ENCODE measurements at regions not wholly inside any gene's neighbourhood (a gene's known extent, or its start where the extent isn't known, plus 50 kb on each side); places are given as distances from the start of the nearest gene placed in this dataset.

DNA sequence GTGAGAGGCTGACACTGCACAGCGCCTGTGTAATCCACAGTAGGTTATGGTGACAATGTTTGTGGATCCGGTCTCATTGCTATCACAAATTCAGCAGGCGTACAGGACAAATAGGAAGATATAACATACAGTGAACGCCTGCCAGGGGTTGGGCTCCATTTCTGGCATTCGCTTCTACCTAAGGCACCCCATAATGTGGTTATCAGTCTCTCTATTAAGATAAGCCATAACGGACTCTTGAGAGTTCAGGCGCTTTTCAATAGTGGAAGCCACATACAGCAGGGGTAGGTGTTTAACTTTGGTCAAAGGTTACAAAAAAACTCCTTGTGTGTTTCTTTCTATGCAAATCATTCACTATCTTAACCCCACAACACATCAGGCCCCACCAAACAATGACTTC is 72.8 kb downstream of the SIPA1L2 start (continued):
- TF ChIP-seq, protein P1, sequence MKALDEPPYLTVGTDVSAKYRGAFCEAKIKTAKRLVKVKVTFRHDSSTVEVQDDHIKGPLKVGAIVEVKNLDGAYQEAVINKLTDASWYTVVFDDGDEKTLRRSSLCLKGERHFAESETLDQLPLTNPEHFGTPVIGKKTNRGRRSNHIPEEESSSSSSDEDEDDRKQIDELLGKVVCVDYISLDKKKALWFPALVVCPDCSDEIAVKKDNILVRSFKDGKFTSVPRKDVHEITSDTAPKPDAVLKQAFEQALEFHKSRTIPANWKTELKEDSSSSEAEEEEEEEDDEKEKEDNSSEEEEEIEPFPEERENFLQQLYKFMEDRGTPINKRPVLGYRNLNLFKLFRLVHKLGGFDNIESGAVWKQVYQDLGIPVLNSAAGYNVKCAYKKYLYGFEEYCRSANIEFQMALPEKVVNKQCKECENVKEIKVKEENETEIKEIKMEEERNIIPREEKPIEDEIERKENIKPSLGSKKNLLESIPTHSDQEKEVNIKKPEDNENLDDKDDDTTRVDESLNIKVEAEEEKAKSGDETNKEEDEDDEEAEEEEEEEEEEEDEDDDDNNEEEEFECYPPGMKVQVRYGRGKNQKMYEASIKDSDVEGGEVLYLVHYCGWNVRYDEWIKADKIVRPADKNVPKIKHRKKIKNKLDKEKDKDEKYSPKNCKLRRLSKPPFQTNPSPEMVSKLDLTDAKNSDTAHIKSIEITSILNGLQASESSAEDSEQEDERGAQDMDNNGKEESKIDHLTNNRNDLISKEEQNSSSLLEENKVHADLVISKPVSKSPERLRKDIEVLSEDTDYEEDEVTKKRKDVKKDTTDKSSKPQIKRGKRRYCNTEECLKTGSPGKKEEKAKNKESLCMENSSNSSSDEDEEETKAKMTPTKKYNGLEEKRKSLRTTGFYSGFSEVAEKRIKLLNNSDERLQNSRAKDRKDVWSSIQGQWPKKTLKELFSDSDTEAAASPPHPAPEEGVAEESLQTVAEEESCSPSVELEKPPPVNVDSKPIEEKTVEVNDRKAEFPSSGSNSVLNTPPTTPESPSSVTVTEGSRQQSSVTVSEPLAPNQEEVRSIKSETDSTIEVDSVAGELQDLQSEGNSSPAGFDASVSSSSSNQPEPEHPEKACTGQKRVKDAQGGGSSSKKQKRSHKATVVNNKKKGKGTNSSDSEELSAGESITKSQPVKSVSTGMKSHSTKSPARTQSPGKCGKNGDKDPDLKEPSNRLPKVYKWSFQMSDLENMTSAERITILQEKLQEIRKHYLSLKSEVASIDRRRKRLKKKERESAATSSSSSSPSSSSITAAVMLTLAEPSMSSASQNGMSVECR (CRISPR knock-in tag; IDR thresholded peaks at IDR 0.05; ENCODE audit: borderline replicate concordance) = no peak
- TF ChIP-seq ZNF416 (CRISPR knock-in tag; IDR thresholded peaks at IDR 0.05) (no peak), E2F5 (CRISPR knock-in tag; IDR thresholded peaks at IDR 0.05) (no peak)

DNA sequence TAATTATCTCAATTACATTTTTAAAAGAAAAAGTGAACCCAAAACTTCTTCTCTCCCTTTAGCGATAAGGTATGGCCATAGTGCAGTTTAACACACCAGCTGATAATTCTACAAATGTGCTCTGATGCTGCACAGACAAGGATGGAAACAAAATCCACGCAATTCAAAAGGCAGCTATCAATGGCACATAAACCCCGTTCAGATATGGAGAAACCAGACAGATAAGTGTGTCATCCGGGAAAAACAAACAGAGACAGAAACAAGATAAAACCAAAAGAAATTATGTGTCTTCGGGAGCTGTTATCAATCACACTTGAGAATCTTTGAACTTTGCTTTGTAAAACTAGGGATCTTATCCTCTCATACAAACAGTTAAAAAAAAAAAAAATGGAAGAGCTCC is 73.6 kb downstream of the SIPA1L2 start:
- no peak overlapping the region for H3K27ac Mint-ChIP-seq

More for the DNA sequence above, 73.6 kb downstream of the SIPA1L2 start:
- no peaks in the 10 kb centered on the region for H3K36me3 Mint-ChIP-seq
- ATAC-seq = no peak
- H3K4me3 Mint-ChIP-seq = no peak overlapping the region
- ChIA-PET CTCF (interaction anchor here (1.5 to 1.6 kb wide), 2 partner anchors 71 to 800 kb away, joined by 3 to 4 read pairs; no protein-coding TSS in a partner anchor), POLR2A (interaction anchor here (0.7 to 1.4 kb wide), 2 partner anchors 18 to 117 kb away, joined by 3 to 4 read pairs; no protein-coding TSS in a partner anchor)
- no peak for TF ChIP-seq ZNF423 (CRISPR knock-in tag; IDR thresholded peaks at IDR 0.05)
- TF ChIP-seq CREB1 (CRISPR knock-in tag; IDR thresholded peaks at IDR 0.05) = no peak
- no peak for TF ChIP-seq ZBTB43 (CRISPR knock-in tag; IDR thresholded peaks at IDR 0.05)
- TF ChIP-seq RELA (CRISPR knock-in tag; IDR thresholded peaks at IDR 0.05; ENCODE audit: borderline replicate concordance) = no peak
- no peak for TF ChIP-seq IRF2 (CRISPR knock-in tag; IDR thresholded peaks at IDR 0.05; ENCODE audit: borderline replicate concordance, low read depth)
- TF ChIP-seq NR1H2 (CRISPR knock-in tag; IDR thresholded peaks at IDR 0.05) = no peak
- TF ChIP-seq E2F4 (CRISPR knock-in tag; IDR thresholded peaks at IDR 0.05; ENCODE audit: borderline replicate concordance, low read depth) = no peak
- TF ChIP-seq, protein P2, sequence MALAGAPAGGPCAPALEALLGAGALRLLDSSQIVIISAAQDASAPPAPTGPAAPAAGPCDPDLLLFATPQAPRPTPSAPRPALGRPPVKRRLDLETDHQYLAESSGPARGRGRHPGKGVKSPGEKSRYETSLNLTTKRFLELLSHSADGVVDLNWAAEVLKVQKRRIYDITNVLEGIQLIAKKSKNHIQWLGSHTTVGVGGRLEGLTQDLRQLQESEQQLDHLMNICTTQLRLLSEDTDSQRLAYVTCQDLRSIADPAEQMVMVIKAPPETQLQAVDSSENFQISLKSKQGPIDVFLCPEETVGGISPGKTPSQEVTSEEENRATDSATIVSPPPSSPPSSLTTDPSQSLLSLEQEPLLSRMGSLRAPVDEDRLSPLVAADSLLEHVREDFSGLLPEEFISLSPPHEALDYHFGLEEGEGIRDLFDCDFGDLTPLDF (CRISPR knock-in tag; IDR thresholded peaks at IDR 0.05) = no peak
- no peak for TF ChIP-seq NR3C1 (CRISPR knock-in tag; conservative IDR thresholded peaks at IDR 0.05; ENCODE audit: low read depth)
- no peak for TF ChIP-seq HMGA2 (CRISPR knock-in tag; IDR thresholded peaks at IDR 0.05)
- no peak for TF ChIP-seq FOXP1 (CRISPR knock-in tag; IDR thresholded peaks at IDR 0.05; ENCODE audit: borderline replicate concordance)
- no peak for TF ChIP-seq ZNF138 (CRISPR knock-in tag; conservative IDR thresholded peaks at IDR 0.05)
- no peak for TF ChIP-seq AR (CRISPR knock-in tag; IDR thresholded peaks at IDR 0.05)
- no peak for TF ChIP-seq MAX (CRISPR knock-in tag; IDR thresholded peaks at IDR 0.05)
- H3K4me1 Mint-ChIP-seq = peaks cover 67% of the 10 kb centered on the region
- no peaks in the 10 kb centered on the region; the same call in 1 of the 2 replicates for H3K27me3 Mint-ChIP-seq (ENCODE audit: low read depth)
- no peak for DNase-seq (ENCODE audit: low spot score)
- H3K9me3 Mint-ChIP-seq = no peaks in the 10 kb centered on the region
